GM21360 (cell line): ENCODE measurements at regions not wholly inside any gene's neighbourhood (a gene's known extent, or its start where the extent isn't known, plus 50 kb on each side); places are given as distances from the start of the nearest gene placed in this dataset.
"Not testable (repeated sequence)": the region's sequence is repeated elsewhere in the genome, so short reads cannot be mapped to it uniquely, and the experiment has no call there.

Experiments used
- ATAC-seq: cut with Tn5 transposase; IDR thresholded peaks from one replicate; pipeline ENCODE4 v1.9.1; 2021; ENCODE audit warnings: mild to moderate bottlenecking, moderate library complexity; ENCODE audit not compliant: unreplicated experiment

- ATAC-seq = peak; percentile 21
These were observed 50.2 kb upstream of the FCGR2A start for GRCh38 chr1:161454865-161455707.

GRCh38 chr1:161453950-161454864 is 51.0 kb upstream of the FCGR2A start:
- ATAC-seq = peak; percentile 69

DNA sequence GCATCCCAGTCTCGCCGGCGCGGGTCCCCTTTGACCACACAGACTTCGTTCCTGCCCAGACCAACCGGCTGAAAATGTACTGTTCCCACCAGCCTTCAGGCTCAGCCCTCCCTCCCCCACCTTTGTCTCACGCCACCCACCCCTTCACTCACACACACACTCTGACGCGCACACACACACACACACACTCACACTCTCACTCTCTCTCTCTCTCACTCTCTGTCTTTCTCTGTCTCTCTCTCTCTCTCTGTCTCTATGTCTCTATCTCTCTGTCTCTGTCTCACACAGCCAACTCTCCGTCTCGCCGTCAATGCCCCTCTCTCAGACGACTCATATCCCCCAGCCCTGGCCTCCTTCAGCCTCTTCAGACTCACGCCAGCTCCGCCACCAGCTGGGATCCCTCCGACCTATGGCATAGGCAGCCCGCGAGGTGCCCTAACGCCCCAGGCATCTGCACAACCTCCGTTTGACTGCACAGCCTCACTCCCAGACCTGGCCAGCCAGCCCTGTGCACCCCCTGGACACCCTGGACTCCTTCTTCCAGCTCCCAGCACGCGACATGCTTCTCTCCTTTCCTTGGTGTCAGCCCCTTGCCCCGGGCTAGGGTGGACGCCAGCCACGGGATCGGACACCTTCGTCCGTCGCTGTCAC is 53.4 kb upstream of the FCGR2A start:
- not testable (repeated sequence) for ATAC-seq

DNA sequence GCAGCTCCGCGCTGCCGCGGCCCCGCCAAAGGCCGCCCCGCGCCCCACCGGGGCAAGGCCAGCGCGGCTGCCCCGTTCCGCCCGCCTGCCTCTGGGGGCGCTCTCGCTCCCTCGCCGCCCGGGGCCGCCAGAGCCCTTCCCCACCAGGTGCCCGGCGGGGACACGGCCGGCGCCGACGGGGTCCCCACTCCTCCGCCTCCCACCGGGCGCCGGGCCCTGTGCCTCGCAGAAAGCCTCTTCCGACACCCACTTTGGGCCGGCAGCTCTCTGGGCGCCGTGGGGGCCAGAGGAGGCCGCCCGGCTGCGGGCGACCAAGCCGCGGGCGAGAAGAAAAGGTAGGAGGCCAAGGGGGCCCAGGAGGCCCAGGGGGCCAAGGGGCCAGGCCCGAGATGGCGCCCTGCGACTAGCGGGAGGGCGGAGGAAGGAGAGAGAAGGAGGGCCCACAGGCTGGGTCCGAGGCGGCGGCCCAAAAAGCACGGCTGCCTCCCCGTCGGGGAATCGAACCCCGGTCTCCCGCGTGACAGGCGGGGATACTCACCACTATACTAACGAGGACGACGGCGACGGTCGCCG is 57.4 kb upstream of the FCGR2A start:
- ATAC-seq = peak; percentile 22

DNA sequence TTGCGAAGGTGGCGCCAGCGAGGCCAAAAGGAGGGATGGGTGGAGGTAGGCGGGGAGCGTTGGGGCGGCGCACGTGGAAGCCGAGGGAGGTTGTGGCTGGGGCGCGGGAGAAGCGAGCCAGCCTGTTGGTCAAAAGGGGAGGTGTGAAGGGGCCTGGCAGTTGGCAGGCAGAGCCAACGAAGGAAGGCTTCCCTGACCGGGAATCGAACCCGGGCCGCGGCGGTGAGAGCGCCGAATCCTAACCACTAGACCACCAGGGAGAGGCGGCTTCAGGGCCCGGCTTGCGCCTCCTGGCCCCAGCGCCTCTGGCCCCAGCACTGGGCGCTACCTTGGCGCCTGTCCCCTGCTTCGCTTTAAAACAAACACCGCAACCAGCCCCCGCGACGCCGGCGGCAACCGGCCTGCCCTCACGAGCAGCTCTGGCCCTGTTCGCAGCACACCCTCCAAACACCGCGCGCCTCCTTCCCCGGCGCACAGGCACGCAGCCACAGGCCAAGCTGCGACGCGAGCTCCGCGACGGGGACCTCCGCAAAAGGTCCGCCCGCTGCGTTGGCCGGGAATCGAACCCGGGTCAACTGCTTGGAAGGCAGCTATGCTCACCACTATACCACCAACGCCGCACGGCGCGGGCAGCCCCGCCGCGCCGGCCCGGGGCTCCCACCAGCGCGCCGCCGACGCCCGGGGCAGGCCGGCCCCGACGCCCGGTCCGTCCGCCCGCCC is 58.1 kb upstream of the FCGR2A start:
- peak; percentile 39 for ATAC-seq

GRCh38 chr1:161444725-161445124 is 60.5 kb upstream of the FCGR2A start:
- not testable (repeated sequence) for ATAC-seq

DNA sequence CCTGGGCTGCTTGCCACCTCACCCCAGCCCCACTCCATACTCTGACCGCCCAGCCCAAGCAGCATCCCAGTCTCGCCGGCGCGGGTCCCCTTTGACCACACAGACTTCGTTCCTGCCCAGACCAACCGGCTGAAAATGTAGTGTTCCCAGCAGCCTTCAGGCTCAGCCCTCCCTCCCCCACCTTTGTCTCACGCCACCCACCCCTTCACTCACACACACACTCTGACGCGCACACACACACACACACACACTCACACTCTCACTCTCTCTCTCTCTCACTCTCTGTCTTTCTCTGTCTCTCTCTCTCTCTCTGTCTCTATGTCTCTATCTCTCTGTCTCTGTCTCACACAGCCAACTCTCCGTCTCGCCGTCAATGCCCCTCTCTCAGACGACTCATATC is 61.0 kb upstream of the FCGR2A start:
- ATAC-seq = not testable (repeated sequence)

DNA sequence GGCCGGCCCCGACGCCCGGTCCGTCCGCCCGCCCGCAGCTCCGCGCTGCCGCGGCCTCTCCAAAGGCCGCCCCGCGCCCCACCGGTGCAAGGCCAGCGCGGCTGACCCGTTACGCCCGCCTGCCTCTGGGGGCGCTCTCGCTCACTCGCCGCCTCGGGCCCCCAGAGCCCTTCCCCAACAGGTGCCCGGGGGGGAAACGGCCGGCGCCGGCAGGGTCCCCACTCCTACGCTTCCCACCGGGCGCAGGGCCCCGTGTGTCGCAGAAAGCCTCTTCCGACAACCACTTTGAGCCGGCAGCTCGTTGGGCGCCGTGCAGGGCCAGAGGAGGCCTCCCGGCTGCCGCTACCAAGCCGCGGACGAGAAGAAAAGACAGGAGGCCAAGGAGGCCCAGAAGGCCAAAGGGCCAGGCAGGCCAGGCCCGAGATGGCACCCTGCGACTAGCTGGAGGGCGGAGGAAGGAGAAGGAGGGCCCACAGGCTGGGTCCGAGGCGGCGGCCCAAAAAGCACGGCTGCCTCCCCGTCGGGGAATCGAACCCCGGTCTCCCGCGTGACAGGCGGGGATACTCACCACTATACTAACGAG is 64.9 kb upstream of the FCGR2A start:
- ATAC-seq = peak; percentile 39

- no peak for ATAC-seq
These were observed 65.7 kb upstream of the FCGR2A start for GRCh38 chr1:161439280-161440232.

GRCh38 chr1:161433191-161433590 is 65.5 kb upstream of the CFAP126 start:
- not testable (repeated sequence) for ATAC-seq

DNA sequence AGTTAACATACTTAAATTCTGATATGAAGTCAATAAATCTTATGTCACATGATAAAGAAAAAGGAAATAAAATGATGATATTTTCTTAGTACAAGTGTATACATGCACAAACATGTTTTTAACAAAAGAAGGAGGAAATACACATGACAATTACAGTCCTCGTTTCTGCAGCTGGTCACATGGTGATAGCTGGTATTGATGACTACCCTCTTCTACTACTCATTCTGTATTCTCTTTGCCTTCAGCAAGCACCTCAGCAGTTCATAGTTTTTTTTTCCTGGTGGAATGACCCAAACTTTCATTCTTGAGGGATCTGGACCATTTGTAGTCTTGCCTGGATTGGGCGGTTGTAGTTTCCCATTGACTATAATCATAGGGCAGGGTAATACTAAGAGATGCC is 64.4 kb upstream of the CFAP126 start:
- no peak for ATAC-seq

- no peak for ATAC-seq
These were observed 60.2 kb upstream of the CFAP126 start for GRCh38 chr1:161427733-161428516.

DNA sequence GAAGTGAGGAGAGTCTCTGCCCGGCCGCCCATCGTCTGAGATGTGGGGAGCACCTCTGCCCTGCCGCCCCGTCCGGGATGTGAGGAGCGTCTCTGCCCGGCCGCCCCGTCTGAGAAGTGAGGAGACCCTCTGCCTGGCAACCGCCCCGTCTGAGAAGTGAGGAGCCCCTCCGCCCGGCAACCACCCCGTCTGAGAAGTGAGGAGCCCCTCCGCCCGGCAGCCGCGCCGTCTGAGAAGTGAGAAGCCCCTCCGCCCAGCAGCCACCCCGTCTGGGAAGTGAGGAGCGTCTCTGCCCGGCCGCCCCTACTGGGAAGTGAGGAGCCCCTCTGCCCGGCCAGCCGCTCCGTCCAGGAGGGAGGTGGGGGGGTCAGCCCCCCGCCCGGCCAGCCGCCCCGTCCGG is 55.2 kb upstream of the CFAP126 start:
- ATAC-seq = not testable (repeated sequence)

- no peak for ATAC-seq
These were observed 53.8 kb upstream of the CFAP126 start for GRCh38 chr1:161421456-161421855.

DNA sequence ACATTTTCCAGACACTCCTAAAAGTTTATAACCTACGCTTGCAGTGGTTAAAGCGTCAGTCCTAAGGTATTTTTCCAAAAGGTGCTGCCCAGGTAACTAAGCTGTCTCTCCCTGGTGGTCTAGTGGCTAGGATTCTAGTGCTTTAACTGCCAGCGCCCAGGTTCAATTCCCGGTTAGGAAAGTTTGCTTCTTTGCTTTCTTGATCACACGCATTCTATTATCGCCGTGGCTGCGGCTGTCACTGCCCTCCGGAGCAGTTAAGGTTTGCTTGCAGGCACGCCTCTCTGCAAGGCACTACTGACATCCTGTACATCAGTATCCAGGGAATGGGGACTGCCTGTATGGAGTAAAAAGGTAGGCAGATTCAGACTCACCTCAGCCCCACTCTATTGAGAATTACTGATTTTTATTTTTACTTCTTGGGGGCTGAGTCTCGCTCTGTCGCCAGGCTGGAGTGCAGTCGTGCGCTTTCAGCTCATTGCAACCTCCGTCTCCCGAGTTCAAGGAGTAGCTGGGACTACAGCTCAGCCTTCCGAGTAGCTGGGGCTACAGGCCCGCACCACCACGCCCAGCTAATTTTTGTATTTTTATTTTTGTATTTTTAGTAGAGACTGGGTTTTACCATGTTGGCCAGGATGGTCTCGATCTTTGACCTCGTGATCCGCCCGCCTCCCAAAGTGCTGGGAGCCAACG is 53.2 kb upstream of the CFAP126 start:
- ATAC-seq = no peak

DNA sequence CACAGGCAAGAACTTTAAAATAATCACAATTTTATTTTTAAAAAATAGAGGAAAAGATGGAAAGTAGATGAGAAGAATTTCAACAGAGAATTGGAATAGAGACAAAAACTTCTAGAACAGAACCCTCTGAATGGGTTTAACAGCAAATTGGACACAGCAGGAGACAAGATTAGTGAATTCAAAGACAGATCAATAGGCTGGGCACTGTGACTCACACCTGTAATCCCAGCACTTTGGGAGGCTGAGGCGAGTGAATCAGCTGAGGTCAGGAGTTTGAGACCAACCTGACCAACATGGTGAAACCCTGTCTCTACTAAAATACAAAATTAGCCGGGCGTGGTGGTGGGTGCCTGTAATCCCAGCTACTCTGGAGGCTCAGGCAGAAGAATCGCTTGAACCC is 49.9 kb upstream of the CFAP126 start:
- ATAC-seq = not testable (repeated sequence)
